Stromal cell of bone marrow (primary cell): ENCODE measurements at regions not wholly inside any gene's neighbourhood (a gene's known extent, or its start where the extent isn't known, plus 50 kb on each side); places are given as distances from the start of the nearest gene placed in this dataset.
A peak's percentile ranks its signal among the peaks of the same experiment; 100 is the strongest.
"Not testable (repeated sequence)": the region's sequence is repeated elsewhere in the genome, so short reads cannot be mapped to it uniquely, and the experiment has no call there.

Experiments used
- DNase-seq: peaks from one replicate; pipeline ENCODE4 v3.0.0-alpha.2; 2012; ENCODE audit warnings: low read depth

- peak; percentile 9 for DNase-seq
These were observed 86.7 kb upstream of the CTAGE1 start for GRCh38 chr18:22504251-22505030.

- peak; percentile 6 for DNase-seq
These were observed 87.5 kb upstream of the CTAGE1 start for GRCh38 chr18:22505141-22505591.

GRCh38 chr18:22507055-22507454 lies 89.3 kb upstream of the CTAGE1 start:
- DNase-seq: no peak

- DNase-seq: no peak
These were observed 91.7 kb upstream of the CTAGE1 start for GRCh38 chr18:22509423-22509822.

DNA sequence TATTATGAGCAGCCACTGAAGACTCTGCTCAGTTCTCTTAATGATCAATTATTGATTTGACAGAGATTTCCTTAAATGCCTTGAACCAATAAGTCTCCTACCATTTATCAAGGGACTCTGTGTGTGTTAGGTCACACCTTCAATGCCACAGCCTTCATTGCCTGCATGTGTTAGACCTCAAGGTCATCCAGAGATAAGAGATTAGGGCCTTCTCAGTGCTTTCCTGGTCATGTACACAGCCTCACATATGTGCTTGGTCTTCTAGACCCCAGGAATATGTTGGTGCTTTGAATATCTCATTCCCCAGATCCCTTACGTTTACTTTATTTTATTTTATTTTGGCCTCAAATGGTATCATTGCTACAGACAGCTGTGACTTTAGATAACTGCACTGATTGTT lies 93.0 kb upstream of the CTAGE1 start:
- no peak for DNase-seq

DNA sequence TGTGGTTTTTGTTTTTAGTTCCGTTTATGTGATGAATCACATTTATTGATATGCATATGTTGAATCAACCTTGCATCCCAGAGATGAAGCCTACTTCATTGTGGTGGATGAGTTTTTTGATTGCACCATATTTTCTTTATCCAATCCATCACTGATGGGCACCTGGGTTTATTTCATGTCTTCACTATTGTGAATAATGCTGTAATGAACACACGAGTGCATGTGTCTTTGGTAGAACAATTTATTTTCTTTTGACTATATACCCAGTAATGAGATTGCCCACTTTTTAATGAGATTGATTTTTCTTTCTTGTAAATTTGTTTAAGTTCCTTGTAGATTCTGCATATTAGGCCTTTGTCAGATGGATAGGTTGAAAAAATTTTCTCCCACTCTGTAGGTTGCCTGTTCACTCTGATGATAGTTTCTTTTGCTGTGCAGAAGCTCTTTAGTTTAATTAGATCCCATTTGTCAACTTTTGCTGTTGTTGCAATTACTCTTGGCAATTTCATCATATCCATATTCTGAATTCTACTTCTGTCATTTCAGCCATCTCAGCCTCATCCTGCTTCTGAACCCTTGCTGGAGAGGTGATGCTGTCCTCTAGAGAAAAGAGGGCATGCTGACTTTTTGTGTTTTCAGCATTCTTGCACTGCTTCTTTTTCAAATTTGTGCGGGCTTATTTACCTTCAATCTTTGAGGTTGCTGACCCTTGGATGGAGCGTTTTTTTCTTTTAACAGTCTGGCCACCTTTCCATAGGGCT lies 96.2 kb upstream of the CTAGE1 start:
- no peak for DNase-seq

DNA sequence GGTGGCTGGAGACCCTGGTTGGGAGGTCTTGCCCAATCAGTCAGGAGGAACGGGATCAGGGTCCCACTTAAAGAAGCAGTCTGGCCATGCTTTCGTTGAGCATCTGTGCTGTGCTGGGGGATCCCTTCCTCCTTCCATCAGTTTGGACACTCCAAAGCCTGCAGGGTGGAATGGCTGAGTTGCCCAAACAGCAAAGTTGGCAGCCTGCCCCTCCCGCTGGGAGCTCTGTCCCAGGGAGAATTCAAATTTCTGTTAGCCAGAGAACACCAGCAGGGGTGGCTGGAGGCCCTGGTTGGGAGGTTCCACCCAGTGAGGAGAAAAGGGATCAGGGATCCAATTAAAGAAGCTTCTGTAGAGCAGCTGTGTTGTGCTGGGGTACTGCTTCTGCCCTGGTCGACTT lies 96.9 kb upstream of the CTAGE1 start:
- no peak for DNase-seq

- DNase-seq: no peak
These were observed 97.5 kb upstream of the CTAGE1 start for GRCh38 chr18:22515250-22515649.

- DNase-seq: no peak
These were observed 99.6 kb upstream of the CTAGE1 start for GRCh38 chr18:22517356-22517755.

DNA sequence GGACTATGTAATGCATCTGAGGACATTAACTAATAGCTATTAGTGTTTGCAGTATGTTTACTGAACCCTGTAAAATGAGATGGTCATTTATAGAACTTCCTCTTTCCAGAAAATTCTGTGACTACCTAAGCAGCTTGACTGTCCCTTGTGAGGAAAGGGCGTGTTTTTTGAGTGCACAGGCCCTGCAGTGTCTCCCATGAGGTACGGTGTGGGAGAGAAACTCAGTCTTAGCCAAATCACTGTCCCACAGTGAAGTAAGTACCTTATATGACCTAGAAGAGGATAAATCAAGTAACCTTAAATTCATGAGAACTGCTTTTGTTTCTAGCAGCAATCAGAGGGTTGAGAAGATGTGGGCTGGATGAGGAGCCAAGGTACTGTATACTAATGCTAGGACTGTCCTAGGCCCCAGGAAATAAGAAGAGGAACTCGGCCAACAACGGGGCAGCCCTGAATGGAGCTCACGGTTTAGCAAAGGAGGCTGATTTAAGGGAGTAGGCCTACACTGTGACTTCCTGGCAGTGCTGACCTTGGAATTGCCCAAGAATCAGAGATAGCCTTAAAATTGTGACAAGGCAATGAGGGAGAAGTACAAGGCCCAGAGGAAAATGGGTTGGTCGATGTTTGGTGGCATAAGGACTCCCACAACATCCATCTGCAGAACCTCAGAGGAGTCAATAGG lies 103.5 kb upstream of the CTAGE1 start:
- no peak for DNase-seq

- DNase-seq: no peak
These were observed 105.8 kb upstream of the CTAGE1 start for GRCh38 chr18:22523481-22523880.

DNA sequence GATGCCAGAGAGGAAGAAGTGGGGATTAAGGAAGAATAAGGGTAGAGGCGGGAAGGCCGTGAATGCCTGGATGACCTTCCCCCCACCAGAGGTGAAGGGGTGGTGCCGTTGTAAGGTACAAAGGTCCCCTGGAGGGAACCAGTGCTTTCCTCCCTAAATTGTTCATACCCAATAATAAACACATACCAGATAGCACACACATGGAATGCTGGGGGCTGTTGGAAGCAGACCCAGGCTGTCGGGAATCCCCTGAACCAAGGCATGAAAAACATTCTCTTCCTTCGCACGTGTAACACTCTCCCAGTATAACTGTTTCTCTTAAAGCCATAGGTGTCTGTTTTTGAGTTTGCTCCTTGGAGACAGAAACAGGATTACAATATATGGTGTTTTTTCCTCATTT lies 107.1 kb upstream of the CTAGE1 start:
- DNase-seq: no peak

DNA sequence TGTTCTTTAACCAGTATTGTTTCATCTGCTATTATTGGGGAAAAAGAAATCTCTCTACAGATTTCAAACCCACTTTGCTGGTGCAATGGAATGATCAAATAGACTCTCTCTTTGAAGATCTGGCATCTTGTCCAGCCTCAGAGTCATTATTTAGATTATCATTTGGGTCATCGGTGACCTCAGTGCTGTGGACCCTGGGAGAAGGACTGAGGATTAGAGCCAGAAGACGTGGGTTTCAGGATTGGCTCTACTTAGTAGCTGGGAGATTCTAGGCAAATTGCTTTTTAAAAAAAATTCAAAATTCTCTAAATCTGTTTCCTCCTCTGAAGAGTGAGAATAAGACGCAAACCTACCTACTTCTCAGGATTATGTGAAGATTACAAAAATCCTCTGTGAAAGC lies 107.6 kb upstream of the CTAGE1 start:
- no peak for DNase-seq

- no peak for DNase-seq
These were observed 108.2 kb upstream of the CTAGE1 start for GRCh38 chr18:22525883-22526282.

DNA sequence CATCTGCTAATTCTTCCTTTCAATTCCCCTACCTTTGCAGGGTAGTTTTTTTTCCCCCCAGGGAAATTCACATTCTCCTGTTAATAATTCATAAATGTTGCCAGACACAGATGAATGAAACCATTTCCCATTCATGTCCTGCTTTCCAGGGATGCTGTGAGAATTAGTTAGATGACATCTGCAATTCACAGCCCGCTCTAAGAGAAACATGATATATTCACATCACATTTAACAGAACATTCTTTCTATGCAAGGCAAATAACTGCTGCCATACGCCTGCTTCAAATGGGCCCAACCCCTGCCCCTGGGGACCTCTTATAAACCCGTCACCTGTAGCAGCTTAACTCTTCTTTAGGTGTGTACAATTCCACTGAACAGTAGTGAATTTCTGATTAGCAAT lies 110.6 kb upstream of the CTAGE1 start:
- no peak for DNase-seq

DNA sequence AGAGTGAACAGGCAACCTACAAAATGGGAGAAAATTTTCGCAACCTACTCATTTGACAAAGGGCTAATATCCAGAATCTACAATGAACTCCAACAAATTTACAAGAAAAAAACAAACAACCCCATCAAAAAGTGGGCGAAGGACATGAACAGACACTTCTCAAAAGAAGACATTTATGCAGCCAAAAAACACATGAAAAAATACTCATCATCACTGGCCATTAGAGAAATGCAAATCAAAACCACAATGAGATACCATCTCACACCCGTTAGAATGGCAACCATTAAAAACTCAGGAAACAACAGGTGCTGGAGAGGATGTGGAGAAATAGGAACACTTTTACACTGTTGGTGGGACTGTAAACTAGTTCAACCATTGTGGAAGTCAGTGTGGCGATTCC lies 117.0 kb upstream of the CTAGE1 start:
- not testable (repeated sequence) for DNase-seq

- DNase-seq: no peak
These were observed 118.8 kb upstream of the CTAGE1 start for GRCh38 chr18:22536558-22536957.

DNA sequence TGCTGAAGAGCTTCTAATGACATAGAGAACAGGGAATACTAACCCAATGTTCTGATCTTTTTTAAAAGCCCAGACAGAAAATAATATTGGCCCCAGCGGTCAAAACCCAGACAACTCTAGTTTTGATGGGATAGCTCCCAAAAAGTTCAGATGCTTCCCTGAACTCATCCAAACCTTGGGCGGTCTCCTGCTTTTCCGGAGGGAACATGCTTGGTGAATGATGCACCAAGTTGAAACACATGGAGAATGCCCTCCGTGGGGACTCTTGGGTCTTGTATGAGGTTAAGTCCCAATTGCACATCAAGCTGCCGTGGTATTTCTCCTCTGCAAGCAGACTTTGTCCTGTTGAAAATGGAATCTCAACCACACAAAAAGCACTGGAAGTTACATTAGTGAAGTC lies 120.7 kb upstream of the CTAGE1 start:
- DNase-seq: peak; percentile 55

GRCh38 chr18:22539051-22539765 lies 121.5 kb upstream of the CTAGE1 start:
- DNase-seq: no peak

- DNase-seq: no peak
These were observed 123.5 kb upstream of the CTAGE1 start for GRCh38 chr18:22541232-22541631.

DNA sequence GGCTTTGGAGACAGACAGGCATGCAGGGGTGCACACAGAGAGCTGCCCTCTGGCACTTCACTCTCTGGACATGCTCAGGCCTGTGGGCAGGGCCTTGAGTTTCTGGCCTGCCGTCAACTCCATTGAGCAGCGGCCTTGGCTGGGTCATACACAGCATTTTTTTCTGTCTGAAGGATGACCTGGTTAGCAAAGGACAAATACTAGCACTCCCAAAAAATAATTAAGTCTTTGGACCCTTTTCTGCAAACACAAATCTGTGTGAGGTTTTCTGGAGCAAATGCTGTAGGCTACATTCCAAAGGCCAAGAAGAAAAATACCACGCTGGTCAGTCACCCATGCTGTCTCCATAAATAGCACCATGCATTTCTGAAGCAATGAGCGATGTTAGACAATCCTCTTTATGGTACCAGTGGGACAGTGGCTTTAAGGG lies 124.7 kb upstream of the CTAGE1 start:
- DNase-seq: no peak

- no peak for DNase-seq
These were observed 126.1 kb upstream of the CTAGE1 start for GRCh38 chr18:22543769-22544168.
